ENCODE measurements at regions not wholly inside any gene's neighbourhood (a gene's known extent, or its start where the extent isn't known, plus 50 kb on each side); places are given as distances from the start of the nearest gene placed in this dataset.

GRCh38 chr2:42886921-42887320, 94.5 kb upstream of the HAAO start:
- no peak for DNase-seq

- no peak for DNase-seq
Observed at GRCh38 chr2:42882756-42883155, 90.4 kb upstream of the HAAO start.

GRCh38 chr2:42881732-42882131, 89.3 kb upstream of the HAAO start:
- DNase-seq = no peak

GRCh38 chr2:42880738-42881690, 88.6 kb upstream of the HAAO start:
- DNase-seq = no peak

- DNase-seq = no peak
Observed at GRCh38 chr2:42879913-42880737, 87.7 kb upstream of the HAAO start.

- no peak for DNase-seq
Observed at GRCh38 chr2:42879121-42879705, 86.8 kb upstream of the HAAO start.

GRCh38 chr2:42878581-42878980, 86.2 kb upstream of the HAAO start:
- no peak for DNase-seq

GRCh38 chr2:42877936-42878335, 85.6 kb upstream of the HAAO start:
- no peak for DNase-seq

GRCh38 chr2:42877511-42877910, 85.1 kb upstream of the HAAO start:
- DNase-seq = no peak

- no peak for DNase-seq
Observed at GRCh38 chr2:42876326-42876751, 84.0 kb upstream of the HAAO start.

GRCh38 chr2:42875880-42876279, 83.5 kb upstream of the HAAO start:
- DNase-seq = no peak

- no peak for DNase-seq
Observed at GRCh38 chr2:42874949-42875801, 82.8 kb upstream of the HAAO start.

GRCh38 chr2:42872721-42873120, 80.3 kb upstream of the HAAO start:
- DNase-seq = no peak

- no peak for DNase-seq
Observed at GRCh38 chr2:42871372-42871771, 79.0 kb upstream of the HAAO start.

- DNase-seq = no peak
Observed at GRCh38 chr2:42868874-42869273, 76.5 kb upstream of the HAAO start.

GRCh38 chr2:42868096-42868495, 75.7 kb upstream of the HAAO start:
- DNase-seq = no peak

GRCh38 chr2:42867093-42868065, 75.0 kb upstream of the HAAO start:
- no peak for DNase-seq

GRCh38 chr2:42865884-42866881, 73.8 kb upstream of the HAAO start:
- DNase-seq = no peak

- DNase-seq = no peak
Observed at GRCh38 chr2:42864641-42865280, 72.4 kb upstream of the HAAO start.
